Osteocyte (in vitro differentiated cells): ENCODE measurements at regions not wholly inside any gene's neighbourhood (a gene's known extent, or its start where the extent isn't known, plus 50 kb on each side); places are given as distances from the start of the nearest gene placed in this dataset.

ENCODE experiments used
- DNase-seq: peaks from one replicate; pipeline ENCODE4 v3.0.0; 2021; ENCODE audit warnings: mixed read lengths; ENCODE audit not compliant: unreplicated experiment; ENCODE audit errors: extremely low spot score
- H3K27ac Mint-ChIP-seq: one replicate; pipeline ENCODE4 v1.8.0; 2021; ENCODE audit warnings: mild to moderate bottlenecking, mixed read lengths; ENCODE audit not compliant: unreplicated experiment
- H3K27me3 Mint-ChIP-seq: one replicate; pipeline ENCODE4 v1.8.0; 2021; ENCODE audit warnings: mixed read lengths; ENCODE audit not compliant: unreplicated experiment
- H3K36me3 Mint-ChIP-seq: one replicate; pipeline ENCODE4 v1.8.0; 2021; ENCODE audit warnings: mixed read lengths; ENCODE audit not compliant: unreplicated experiment
- H3K4me1 Mint-ChIP-seq: one replicate; pipeline ENCODE4 v1.8.0; 2021; ENCODE audit warnings: mixed read lengths; ENCODE audit not compliant: unreplicated experiment
- H3K4me3 Mint-ChIP-seq: one replicate; pipeline ENCODE4 v1.8.0; 2021; ENCODE audit warnings: mild to moderate bottlenecking, moderate library complexity, mixed read lengths; ENCODE audit not compliant: unreplicated experiment
- H3K9me3 Mint-ChIP-seq: one replicate; pipeline ENCODE4 v1.8.0; 2021; ENCODE audit warnings: mixed read lengths; ENCODE audit not compliant: unreplicated experiment
- CTCF ChIP-seq: fragments of 200-600 bp; sonication (generic); IDR thresholded peaks from 2 replicates; pipeline ENCODE4 v1.5.0; 2021; ENCODE audit warnings: antibody characterized with exemption, mild to moderate bottlenecking, moderate library complexity

GRCh38 chr11:82494988-82495432, 238.7 kb downstream of the FAM181B start:
- H3K27ac Mint-ChIP-seq = no peak overlapping the region
- no peak overlapping the region for H3K4me3 Mint-ChIP-seq
- no peak for DNase-seq
- H3K9me3 Mint-ChIP-seq = peaks cover 21% of the 10 kb centered on the region
- H3K4me1 Mint-ChIP-seq = no peaks in the 10 kb centered on the region
- peak; percentile 10 for TF ChIP-seq CTCF
- no peaks in the 10 kb centered on the region for H3K36me3 Mint-ChIP-seq
- H3K27me3 Mint-ChIP-seq = no peaks in the 10 kb centered on the region

- Mint-ChIP-seq H3K4me1 (no peaks in the 10 kb centered on the region), H3K27ac (no peak overlapping the region), H3K36me3 (no peaks in the 10 kb centered on the region), H3K9me3 (no peaks in the 10 kb centered on the region), H3K27me3 (no peaks in the 10 kb centered on the region), H3K4me3 (no peak overlapping the region)
- TF ChIP-seq CTCF = no peak
- DNase-seq = no peak
These were observed 258.8 kb downstream of the FAM181B start for GRCh38 chr11:82474876-82475275.

GRCh38 chr11:82465481-82465880, 268.2 kb downstream of the FAM181B start:
- Mint-ChIP-seq H3K27me3 (no peaks in the 10 kb centered on the region), H3K9me3 (no peaks in the 10 kb centered on the region), H3K4me1 (no peaks in the 10 kb centered on the region), H3K36me3 (no peaks in the 10 kb centered on the region), H3K4me3 (no peak overlapping the region), H3K27ac (no peak overlapping the region)
- TF ChIP-seq CTCF = no peak
- no peak for DNase-seq

- no peak for DNase-seq
- H3K36me3 Mint-ChIP-seq = no peaks in the 10 kb centered on the region
- TF ChIP-seq CTCF = no peak
These were observed 270.9 kb downstream of the FAM181B start for GRCh38 chr11:82462608-82463242.

GRCh38 chr11:82458761-82459160, 274.9 kb downstream of the FAM181B start:
- H3K27ac Mint-ChIP-seq = no peak overlapping the region
- no peaks in the 10 kb centered on the region for H3K27me3 Mint-ChIP-seq

More at GRCh38 chr11:82462608-82463242, 270.9 kb downstream of the FAM181B start:
- no peaks in the 10 kb centered on the region for H3K9me3 Mint-ChIP-seq
- H3K4me1 Mint-ChIP-seq = no peaks in the 10 kb centered on the region
- no peak overlapping the region for H3K4me3 Mint-ChIP-seq
- H3K27me3 Mint-ChIP-seq = no peaks in the 10 kb centered on the region
- H3K27ac Mint-ChIP-seq = no peak overlapping the region

More at GRCh38 chr11:82458761-82459160, 274.9 kb downstream of the FAM181B start:
- H3K4me3 Mint-ChIP-seq = no peak overlapping the region
- H3K36me3 Mint-ChIP-seq = no peaks in the 10 kb centered on the region
- no peaks in the 10 kb centered on the region for H3K4me1 Mint-ChIP-seq
- TF ChIP-seq CTCF = no peak
- DNase-seq = no peak
- H3K9me3 Mint-ChIP-seq = no peaks in the 10 kb centered on the region
